Suppressor macrophage (primary cell): ENCODE measurements at regions not wholly inside any gene's neighbourhood (a gene's known extent, or its start where the extent isn't known, plus 50 kb on each side); places are given as distances from the start of the nearest gene placed in this dataset.
A peak's percentile ranks its signal among the peaks of the same experiment; 100 is the strongest.

ENCODE experiments used
- DNase-seq, 4 experiments: peaks; one replicate each; pipeline ENCODE4 v3.0.0-alpha.2; 2020 to 2022

DNA sequence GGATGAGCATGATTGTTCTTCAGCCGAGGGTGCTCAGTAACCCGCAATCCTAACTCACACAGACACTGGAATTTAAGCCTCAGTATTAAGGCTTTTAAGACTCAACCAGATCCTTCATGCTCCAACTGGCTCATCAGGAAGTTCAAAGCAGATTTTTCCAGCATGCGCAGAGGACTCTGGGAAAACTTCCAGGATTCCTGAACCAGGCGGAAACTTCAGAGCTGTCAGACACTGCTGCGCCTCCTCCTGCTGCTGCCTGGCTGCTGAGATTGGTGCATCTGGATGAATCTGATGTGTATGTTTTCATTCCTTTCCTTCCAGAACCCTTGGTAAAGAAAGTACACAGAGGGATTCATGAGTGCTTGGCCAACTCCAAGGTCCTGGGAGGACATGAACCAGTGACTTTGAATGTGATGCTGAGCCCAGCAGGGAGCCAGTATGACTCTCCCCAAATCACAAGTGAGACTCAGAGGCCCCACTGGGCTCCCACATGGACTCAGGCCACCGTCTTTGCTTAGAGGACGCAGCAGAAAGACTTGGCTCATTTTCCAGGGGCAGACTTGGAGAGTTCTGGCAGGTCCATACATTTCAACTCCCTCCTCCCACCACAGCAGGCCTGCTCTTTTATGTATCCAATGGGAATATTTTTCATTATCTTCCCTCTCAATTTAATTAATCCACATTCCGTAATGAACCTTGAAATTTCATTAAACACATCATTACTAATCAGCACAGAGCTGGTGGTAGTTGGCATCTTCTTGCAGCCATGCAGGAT is 143.5 kb upstream of the HDAC4 start:
- no peak for DNase-seq

DNA sequence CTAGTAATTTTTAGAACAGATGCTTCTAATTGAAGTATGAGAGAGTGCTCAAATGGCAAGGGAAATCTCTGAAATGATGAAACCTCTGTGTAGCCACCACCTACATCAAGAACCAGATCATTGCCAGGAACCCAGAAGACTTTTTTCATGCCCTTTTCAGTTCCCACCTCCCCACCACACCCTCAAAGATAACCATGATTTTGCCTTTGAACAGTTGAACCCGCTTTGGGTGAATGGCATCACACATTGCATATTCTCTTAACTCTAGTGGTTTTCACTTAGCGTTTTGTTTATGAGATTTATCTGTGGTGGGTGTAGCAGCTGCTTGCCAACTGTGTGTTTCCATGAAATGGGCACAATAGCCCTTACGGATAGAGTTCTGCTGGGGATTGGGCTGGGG is 142.9 kb upstream of the HDAC4 start:
- no peak for DNase-seq

- no peak for DNase-seq
Observed at GRCh38 chr2:239540174-239540573, 139.4 kb upstream of the HDAC4 start.

GRCh38 chr2:239539776-239540100 is 138.9 kb upstream of the HDAC4 start:
- no peak for DNase-seq

GRCh38 chr2:239539083-239539775 is 138.4 kb upstream of the HDAC4 start:
- no peak for DNase-seq

DNA sequence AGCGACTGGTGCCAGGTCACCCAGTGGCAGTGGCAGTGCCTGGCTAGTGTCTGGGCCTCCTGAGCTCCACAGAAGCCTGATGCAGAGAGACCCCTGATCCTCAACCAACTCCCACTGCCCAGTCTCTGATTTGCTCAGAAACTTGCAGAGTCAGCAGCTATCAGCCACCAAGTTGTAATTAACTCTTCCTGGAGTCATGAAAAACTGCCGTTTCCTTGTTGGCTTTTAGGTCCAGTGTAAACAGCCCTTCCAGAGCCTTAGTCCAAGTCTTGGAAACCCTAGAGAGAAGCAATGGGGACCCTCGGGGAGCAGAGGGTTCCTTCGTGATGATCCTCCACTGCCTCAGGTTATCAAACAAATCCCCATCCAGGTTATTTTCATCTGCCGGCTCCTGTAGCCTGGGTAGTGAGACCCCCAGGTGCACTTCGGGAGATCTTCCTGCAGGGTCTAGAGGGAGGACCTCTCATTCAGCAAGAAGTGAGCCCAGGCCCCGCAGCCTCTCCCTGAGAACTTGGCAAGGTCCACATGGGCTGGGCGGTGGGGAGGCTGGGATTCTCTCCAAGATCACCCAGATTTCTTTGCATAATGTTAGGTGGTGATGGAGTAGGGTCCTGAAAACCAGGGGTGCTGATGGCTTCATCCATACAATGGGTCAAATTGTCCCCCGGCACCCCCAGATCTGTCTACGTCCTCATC is 137.7 kb upstream of the HDAC4 start:
- DNase-seq = no peak

DNA sequence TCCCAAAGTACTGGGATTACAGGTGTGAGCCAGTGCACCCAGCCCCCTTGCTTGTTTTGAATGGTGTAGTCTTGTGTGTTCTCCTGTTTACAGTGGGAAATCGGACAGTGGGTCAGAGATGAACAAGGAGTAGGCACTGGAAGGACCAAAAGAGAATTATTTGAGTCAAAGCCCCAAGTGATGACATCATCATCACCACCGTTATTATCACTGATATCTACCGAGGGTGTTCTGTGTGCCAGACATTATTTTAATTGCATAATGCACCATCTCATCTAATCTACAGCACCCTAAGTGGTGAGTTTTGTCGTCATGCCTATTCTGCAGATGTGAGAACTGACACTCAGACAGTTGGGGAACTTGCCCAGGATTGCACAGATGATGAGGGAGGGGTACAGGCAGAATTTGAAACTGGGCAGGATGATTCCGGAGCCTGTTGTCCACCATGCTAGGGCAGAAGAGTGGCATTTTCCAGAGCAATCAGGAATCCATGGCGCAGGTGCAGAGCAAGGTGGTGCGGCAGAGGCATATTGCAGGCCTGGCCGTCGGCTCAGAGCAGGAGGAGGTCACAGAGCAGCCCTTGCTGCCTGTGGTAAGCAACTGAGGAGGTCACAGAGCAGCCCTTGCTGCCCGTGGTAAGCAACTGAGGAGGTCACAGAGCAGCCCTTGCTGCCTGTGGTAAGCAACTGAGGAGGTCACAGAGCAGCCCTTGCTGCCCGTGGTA is 137.0 kb upstream of the HDAC4 start:
- DNase-seq = no peak

- no peak for DNase-seq
Observed at GRCh38 chr2:239536186-239536585, 135.4 kb upstream of the HDAC4 start.

DNA sequence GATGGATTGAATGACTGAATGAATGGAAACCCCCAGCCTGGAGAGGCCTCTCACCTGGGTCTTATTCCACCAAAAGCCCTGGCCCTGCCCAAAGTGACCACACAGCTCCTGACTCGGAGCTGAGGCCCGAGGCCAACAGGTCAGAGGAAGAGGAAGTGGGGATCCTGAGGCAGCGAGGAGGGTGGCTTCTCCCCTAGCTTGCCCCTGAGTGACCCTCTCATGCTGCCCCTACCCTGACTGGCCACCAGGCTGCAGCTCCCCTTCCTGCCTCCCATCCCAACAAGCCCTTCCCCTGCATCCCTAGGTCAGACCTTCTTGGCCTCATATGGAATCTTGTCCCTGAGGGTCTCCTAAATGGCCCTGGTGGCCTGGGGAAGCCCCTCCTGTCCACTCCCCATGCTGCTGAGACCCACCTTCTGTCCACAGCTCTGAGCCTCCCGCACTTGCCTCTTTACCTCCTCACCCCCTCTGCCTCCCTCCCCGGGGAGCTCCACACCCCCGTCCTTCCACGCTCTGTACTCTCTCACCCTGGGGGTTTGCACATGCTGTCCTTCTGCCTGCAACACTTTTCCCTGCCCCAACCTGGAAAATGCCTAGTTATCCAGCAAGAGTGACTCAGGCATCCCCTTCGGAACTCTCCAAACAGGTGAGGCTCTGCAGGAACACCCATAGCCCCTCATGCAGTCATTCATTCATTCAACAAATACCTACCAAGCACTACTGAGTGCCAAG is 134.8 kb upstream of the HDAC4 start:
- DNase-seq = peak; percentile 3 to 35 (median 28)

DNA sequence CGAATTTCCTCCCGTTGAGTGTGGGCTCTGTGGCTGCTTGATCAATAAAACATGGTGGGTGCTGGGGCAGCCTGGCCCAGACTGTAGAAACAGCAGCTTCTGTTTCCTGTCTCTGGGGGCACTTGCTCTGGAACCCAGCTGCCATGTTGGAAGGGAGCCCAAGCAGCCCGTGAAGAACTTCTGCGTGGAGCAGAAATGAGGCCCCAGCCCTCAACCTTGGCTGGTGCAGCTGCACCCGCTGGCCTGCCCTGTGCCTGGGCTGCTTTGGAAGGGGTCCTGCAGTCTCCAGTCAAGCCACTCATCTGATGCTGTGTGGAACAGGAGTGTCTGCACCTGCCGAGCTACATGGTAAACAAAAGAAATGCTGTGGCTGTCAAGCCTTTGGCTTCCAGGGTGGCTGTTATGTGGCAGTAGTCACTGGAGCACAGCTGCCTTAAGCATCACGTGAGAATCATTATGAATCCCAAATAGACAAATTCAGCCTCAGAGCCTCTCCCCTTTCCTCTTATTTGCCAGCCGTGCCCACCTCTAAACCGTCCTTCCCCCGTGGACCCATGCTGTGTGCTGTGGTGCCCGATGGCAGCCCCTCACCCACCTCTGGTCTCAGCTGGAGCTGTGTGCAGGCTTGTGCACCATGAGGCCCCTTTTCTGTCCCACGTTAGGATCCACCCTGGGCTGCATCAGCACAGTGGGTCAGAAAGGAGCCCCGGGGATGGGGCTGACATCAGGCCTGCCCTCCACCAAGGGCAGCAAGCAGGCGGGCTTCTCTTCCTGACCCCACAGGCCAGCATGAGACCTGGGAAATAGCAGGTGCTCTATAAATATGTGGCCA is 134.0 kb upstream of the HDAC4 start:
- DNase-seq = no peak

GRCh38 chr2:239533569-239534316 is 132.9 kb upstream of the HDAC4 start:
- no peak for DNase-seq

- no peak for DNase-seq
Observed at GRCh38 chr2:239532859-239533258, 132.0 kb upstream of the HDAC4 start.

GRCh38 chr2:239532250-239532649 is 131.4 kb upstream of the HDAC4 start:
- DNase-seq = no peak

DNA sequence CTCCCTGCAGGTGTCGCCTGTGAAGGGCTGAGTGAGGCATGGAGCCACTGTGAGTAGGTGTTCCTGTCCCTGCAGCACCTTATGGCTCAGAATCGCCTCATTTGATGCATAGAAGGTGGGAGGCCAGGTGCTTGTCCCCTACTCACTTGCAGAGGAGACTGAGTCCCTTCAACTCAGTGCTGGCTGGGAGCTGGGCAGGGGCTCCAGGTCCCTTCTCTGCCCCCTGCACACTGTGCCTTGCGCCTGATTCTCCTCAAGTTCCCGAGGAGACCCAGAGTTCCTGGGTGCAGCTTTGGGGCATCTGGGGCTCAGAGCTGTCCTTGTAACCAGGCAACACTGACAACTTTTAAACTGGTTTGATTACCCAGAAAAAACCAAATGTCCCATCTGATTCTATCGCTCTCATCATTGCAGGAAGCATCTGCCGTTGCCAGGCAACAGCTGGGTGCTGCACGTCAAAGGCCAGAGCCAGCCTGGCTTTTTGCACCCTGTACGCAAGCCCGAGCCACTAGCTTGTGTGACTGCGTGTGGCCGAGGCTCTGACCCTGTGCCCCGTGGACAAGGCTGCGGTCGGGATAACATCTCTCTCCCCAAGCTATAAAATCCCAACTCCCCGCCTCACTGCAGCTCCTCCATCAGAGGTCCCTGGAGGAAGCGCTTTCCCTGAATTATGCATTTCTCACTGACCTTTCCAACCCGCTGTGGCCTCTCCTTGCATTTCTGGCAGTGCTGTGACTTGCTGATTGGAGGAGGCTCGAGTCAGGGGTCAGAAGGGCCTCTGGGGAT is 130.8 kb upstream of the HDAC4 start:
- no peak for DNase-seq

GRCh38 chr2:239530749-239531316 is 130.0 kb upstream of the HDAC4 start:
- DNase-seq = no peak

DNA sequence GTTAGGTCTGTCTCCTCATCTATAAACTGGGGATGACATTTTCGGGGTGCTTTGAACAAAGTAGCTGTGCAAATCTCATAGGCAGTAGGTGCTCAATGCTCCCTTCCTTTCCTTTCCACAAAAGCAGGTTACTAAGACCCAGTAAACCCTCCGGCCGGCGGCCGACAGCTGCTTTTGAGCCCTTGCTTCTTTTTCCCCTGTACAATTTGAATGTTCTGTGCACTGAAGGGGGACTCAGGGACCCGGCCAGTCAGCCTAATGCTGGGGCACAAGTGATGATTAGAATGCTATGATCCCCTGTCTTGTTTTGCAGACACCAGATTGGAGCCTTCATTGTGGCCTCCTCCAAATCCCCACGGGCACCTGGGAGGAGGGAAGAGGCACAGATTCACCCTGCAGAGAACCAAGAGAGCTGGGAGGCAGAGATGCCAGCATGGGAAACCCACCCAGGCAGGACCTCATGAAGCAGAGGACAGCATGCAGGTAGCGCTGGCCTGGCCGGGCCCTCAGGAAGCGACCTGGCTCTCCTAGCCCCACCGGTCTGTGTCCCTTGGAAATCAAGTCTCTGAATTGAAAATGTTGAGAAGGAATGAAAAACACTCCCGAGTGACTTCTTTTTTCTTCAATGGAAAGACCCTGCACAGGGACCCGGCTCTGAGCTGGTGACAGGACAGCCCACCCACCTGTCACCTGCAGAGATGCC is 128.6 kb upstream of the HDAC4 start:
- DNase-seq = no peak

DNA sequence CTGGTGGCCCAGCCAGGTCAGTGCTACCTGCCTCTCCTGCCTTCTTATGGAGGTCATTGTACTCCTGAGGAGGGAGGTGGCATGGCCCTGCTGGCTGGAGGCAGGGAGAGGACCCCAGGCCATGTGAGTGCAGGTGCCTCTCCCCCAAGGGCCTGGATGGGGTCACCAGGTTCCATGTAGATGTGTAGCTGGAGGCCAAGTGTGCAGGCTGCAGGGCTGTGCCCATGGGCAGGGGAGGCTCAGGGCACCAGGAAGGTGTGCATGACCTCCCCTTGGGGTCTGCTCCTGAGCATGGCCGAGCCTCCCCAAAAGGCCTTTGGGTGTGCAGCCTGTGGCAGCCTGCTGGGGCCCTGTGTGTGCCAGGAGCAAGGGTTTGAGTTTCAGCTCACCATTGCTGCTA is 128.1 kb upstream of the HDAC4 start:
- no peak for DNase-seq

DNA sequence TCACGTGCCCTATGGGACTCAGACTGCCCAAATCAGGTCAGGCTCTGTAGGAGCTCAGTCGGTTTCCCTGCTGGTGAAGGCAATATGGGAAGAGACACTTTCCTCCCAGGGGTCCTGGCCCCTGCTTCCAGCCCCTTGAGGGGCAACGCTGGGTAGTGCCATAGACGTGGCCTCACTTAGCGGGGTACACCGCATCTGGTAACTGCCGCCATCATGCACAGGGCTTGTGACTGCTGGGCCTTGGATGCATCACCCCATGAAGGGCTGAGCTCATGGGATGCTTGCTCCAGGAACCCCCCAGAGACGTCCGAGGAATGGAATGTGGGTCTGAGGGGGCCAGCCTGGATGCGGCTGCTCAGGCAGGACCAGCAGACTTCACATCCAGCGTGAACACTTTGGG is 127.3 kb upstream of the HDAC4 start:
- no peak for DNase-seq
